Astrocyte (in vitro differentiated cells and primary cell): ENCODE measurements at regions not wholly inside any gene's neighbourhood (a gene's known extent, or its start where the extent isn't known, plus 50 kb on each side); places are given as distances from the start of the nearest gene placed in this dataset.

Experiments
- DNase-seq: peaks from one replicate; pipeline ENCODE4 v3.0.0-alpha.2; 2010; ENCODE audit warnings: low read depth
- FAIRE-seq: peaks from 2 replicates; lab custom pipeline; 2011; peaks lifted over from hg19 to GRCh38; lab: Jason Lieb, UNC
- H2AFZ ChIP-seq: 2 replicates; pipeline ENCODE4 v1.6.0; 2012; ENCODE audit warnings: low read depth, low read length, inconsistent platforms
- H3K27ac ChIP-seq: 2 replicates; pipeline ENCODE4 v1.5.1; 2011; ENCODE audit warnings: low read depth, low read length, inconsistent platforms
- H3K27me3 ChIP-seq: 2 replicates; pipeline ENCODE4 v1.6.0; 2011; ENCODE audit warnings: low read length, inconsistent platforms; ENCODE audit not compliant: insufficient read depth
- H3K36me3 ChIP-seq: 2 replicates; pipeline ENCODE4 v1.5.1; 2011; ENCODE audit warnings: low read length, inconsistent platforms; ENCODE audit not compliant: insufficient read depth
- H3K4me1 ChIP-seq: 2 replicates; pipeline ENCODE4 v1.5.1; 2011; ENCODE audit warnings: low read length, inconsistent platforms; ENCODE audit not compliant: insufficient read depth
- H3K4me2 ChIP-seq: 2 replicates; pipeline ENCODE4 v1.6.0; 2012; ENCODE audit warnings: low read length, inconsistent platforms
- H3K4me3 ChIP-seq: 2 replicates; pipeline ENCODE4 v1.5.1; 2011; ENCODE audit warnings: low read depth, mild to moderate bottlenecking, low read length, inconsistent platforms; ENCODE audit not compliant: insufficient read depth
- H3K79me2 ChIP-seq: 2 replicates; pipeline ENCODE4 v1.6.0; 2012; ENCODE audit warnings: mild to moderate bottlenecking, low read length, inconsistent platforms; ENCODE audit not compliant: insufficient read depth
- H3K9ac ChIP-seq: 2 replicates; pipeline ENCODE4 v1.6.0; 2012; ENCODE audit warnings: mild to moderate bottlenecking, low read length, inconsistent platforms
- H3K9me3 ChIP-seq: 2 replicates; pipeline ENCODE4 v1.5.1; 2012; ENCODE audit warnings: low read depth, mild to moderate bottlenecking, low read length, inconsistent platforms; ENCODE audit not compliant: insufficient read depth
- H4K20me1 ChIP-seq: 2 replicates; pipeline ENCODE4 v1.6.0; 2012; ENCODE audit warnings: low read length, inconsistent platforms; ENCODE audit not compliant: insufficient read depth
- H3K27ac Mint-ChIP-seq: one replicate; pipeline ENCODE4 v1.8.0; 2021; ENCODE audit warnings: mild to moderate bottlenecking, mixed read lengths; ENCODE audit not compliant: unreplicated experiment
- H3K27me3 Mint-ChIP-seq: one replicate; pipeline ENCODE4 v1.8.0; 2021; ENCODE audit warnings: low read depth, mixed read lengths; ENCODE audit not compliant: unreplicated experiment
- H3K36me3 Mint-ChIP-seq: one replicate; pipeline ENCODE4 v1.8.0; 2021; ENCODE audit warnings: low read depth, mixed read lengths; ENCODE audit not compliant: unreplicated experiment
- H3K4me1 Mint-ChIP-seq: one replicate; pipeline ENCODE4 v1.8.0; 2021; ENCODE audit warnings: low read depth, mixed read lengths; ENCODE audit not compliant: unreplicated experiment
- H3K4me3 Mint-ChIP-seq: one replicate; pipeline ENCODE4 v1.8.0; 2021; ENCODE audit warnings: mild to moderate bottlenecking, moderate library complexity, mixed read lengths; ENCODE audit not compliant: unreplicated experiment
- H3K9me3 Mint-ChIP-seq: one replicate; pipeline ENCODE4 v1.8.0; 2021; ENCODE audit warnings: mild to moderate bottlenecking, mixed read lengths; ENCODE audit not compliant: unreplicated experiment
- EZH2 ChIP-seq: IDR thresholded peaks from 2 replicates; pipeline ENCODE4 v1.6.1; 2012; ENCODE audit warnings: mild to moderate bottlenecking, low read length, inconsistent platforms; ENCODE audit not compliant: insufficient read depth
- TF ChIP-seq, protein P1 (sequence below): IDR thresholded peaks from 2 replicates; pipeline ENCODE4 v1.5.1; 2011; ENCODE audit warnings: low read depth, mild to moderate bottlenecking, inconsistent platforms, low read length, moderate library complexity; ENCODE audit not compliant: insufficient read depth

- H4K20me1 ChIP-seq: no peaks in the 10 kb centered on the region
- H3K4me2 ChIP-seq: no peak overlapping the region
- no peak for FAIRE-seq
- H3K4me1 ChIP-seq: no peaks in the 10 kb centered on the region
- peaks cover 2% of the 10 kb centered on the region for H3K4me1 Mint-ChIP-seq
- no peaks in the 10 kb centered on the region for H3K27me3 Mint-ChIP-seq
- no peaks in the 10 kb centered on the region for H3K27me3 ChIP-seq
- H3K27ac ChIP-seq: no peak overlapping the region
- H3K27ac Mint-ChIP-seq: no peak overlapping the region
- TF ChIP-seq, protein P1, sequence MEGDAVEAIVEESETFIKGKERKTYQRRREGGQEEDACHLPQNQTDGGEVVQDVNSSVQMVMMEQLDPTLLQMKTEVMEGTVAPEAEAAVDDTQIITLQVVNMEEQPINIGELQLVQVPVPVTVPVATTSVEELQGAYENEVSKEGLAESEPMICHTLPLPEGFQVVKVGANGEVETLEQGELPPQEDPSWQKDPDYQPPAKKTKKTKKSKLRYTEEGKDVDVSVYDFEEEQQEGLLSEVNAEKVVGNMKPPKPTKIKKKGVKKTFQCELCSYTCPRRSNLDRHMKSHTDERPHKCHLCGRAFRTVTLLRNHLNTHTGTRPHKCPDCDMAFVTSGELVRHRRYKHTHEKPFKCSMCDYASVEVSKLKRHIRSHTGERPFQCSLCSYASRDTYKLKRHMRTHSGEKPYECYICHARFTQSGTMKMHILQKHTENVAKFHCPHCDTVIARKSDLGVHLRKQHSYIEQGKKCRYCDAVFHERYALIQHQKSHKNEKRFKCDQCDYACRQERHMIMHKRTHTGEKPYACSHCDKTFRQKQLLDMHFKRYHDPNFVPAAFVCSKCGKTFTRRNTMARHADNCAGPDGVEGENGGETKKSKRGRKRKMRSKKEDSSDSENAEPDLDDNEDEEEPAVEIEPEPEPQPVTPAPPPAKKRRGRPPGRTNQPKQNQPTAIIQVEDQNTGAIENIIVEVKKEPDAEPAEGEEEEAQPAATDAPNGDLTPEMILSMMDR: no peak
- TF ChIP-seq EZH2: no peak
- DNase-seq: no peak
- H3K36me3 Mint-ChIP-seq: no peaks in the 10 kb centered on the region
- H3K36me3 ChIP-seq: no peaks in the 10 kb centered on the region
- H3K9me3 ChIP-seq: peaks cover 11% of the 10 kb centered on the region
- no peaks in the 10 kb centered on the region for H3K79me2 ChIP-seq
- no peak overlapping the region for H2AFZ ChIP-seq
- H3K4me3 Mint-ChIP-seq: no peak overlapping the region
- H3K4me3 ChIP-seq: no peak overlapping the region
- H3K9me3 Mint-ChIP-seq: no peaks in the 10 kb centered on the region
- H3K9ac ChIP-seq: no peak overlapping the region
Measured at GRCh38 chr2:4675295-4675694, 971.9 kb downstream of the DCDC2C start.

GRCh38 chr2:4678927-4679326 lies 975.6 kb downstream of the DCDC2C start:
- H3K4me3 Mint-ChIP-seq: no peak overlapping the region
- Histone ChIP-seq H3K27me3 (no peaks in the 10 kb centered on the region), H3K79me2 (no peaks in the 10 kb centered on the region), H3K4me1 (no peaks in the 10 kb centered on the region), H3K4me2 (no peak overlapping the region), H3K9me3 (peaks cover 11% of the 10 kb centered on the region), H2AFZ (no peak overlapping the region), H3K36me3 (no peaks in the 10 kb centered on the region), H3K9ac (no peak overlapping the region), H3K4me3 (no peak overlapping the region), H4K20me1 (no peaks in the 10 kb centered on the region), H3K27ac (no peak overlapping the region)
- no peaks in the 10 kb centered on the region for H3K27me3 Mint-ChIP-seq
- H3K4me1 Mint-ChIP-seq: no peaks in the 10 kb centered on the region
- no peaks in the 10 kb centered on the region for H3K9me3 Mint-ChIP-seq
- H3K36me3 Mint-ChIP-seq: no peaks in the 10 kb centered on the region
- no peak overlapping the region for H3K27ac Mint-ChIP-seq
- FAIRE-seq: no peak
- DNase-seq: no peak
- TF ChIP-seq EZH2: no peak
- TF ChIP-seq, protein P1: no peak

DNA sequence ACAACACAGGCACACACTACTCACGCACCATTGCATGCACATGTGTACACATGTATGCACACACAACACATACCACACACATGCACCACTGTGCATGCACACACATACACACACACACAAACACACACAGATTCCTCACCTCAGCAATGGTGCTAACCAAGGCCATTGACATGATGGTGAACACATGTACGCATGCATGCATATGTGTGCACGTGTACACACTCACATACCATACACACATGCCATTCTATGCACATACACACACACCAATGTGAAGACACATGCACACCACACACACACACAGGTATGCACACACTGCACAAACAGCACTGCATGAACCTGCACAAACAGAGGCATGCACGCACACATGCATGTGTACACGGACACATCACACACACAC lies 976.0 kb downstream of the DCDC2C start:
- H3K4me1 Mint-ChIP-seq: no peaks in the 10 kb centered on the region
- no peaks in the 10 kb centered on the region for H3K27me3 Mint-ChIP-seq
- Histone ChIP-seq H3K4me1 (no peaks in the 10 kb centered on the region), H3K79me2 (no peaks in the 10 kb centered on the region), H3K4me2 (no peak overlapping the region), H3K27me3 (no peaks in the 10 kb centered on the region), H3K36me3 (no peaks in the 10 kb centered on the region), H4K20me1 (no peaks in the 10 kb centered on the region), H3K9ac (no peak overlapping the region), H3K27ac (no peak overlapping the region), H2AFZ (no peak overlapping the region), H3K4me3 (no peak overlapping the region), H3K9me3 (peaks cover 11% of the 10 kb centered on the region)
- TF ChIP-seq, protein P1: no peak
- TF ChIP-seq EZH2: no peak
- DNase-seq (no peak), FAIRE-seq (no peak)
- no peak overlapping the region for H3K4me3 Mint-ChIP-seq
- no peaks in the 10 kb centered on the region for H3K9me3 Mint-ChIP-seq
- no peaks in the 10 kb centered on the region for H3K36me3 Mint-ChIP-seq
- no peak overlapping the region for H3K27ac Mint-ChIP-seq
